ENCODE measurements at regions not wholly inside any gene's neighbourhood (a gene's known extent, or its start where the extent isn't known, plus 50 kb on each side); places are given as distances from the start of the nearest gene placed in this dataset.

DNA sequence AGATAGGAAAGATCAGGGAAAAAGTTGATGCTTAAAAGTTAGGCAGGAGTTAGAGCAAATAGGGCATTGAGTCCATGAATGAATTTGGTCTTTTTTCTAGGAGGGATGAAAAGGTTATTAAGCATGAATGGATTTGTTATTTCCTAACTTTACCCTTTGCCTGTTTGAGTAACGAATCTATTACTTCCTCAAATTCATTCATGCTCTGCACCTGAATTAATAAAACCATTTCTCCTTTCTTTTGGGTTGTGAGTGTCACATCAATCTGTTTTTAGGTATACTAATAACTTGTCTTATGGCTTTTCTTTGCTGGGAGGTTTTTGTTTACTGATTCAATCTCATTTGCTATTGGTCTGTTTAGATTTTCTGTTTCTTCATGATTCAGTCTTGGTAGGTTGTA is 1217.7 kb upstream of the CELF2 start:
- Histone ChIP-seq H3K27me3 (replicated peaks; ENCODE audit: control insufficient read depth, insufficient read depth, low read length) (no peaks in the 10 kb centered on the region), H3K4me1 (ENCODE audit: control insufficient read depth, insufficient read depth, low read length) (no peaks in the 10 kb centered on the region), H3K4me3 (ENCODE audit: low read length) (no peak overlapping the region), H3K36me3 (ENCODE audit: control insufficient read depth, insufficient read depth, low read length, severe bottlenecking) (no peaks in the 10 kb centered on the region), H3K9ac (ENCODE audit: low read length) (no peak overlapping the region), H3K9me3 (ENCODE audit: control insufficient read depth, low read length) (no peaks in the 10 kb centered on the region)
- no peak for DNase-seq (ENCODE audit: low read depth)

DNA sequence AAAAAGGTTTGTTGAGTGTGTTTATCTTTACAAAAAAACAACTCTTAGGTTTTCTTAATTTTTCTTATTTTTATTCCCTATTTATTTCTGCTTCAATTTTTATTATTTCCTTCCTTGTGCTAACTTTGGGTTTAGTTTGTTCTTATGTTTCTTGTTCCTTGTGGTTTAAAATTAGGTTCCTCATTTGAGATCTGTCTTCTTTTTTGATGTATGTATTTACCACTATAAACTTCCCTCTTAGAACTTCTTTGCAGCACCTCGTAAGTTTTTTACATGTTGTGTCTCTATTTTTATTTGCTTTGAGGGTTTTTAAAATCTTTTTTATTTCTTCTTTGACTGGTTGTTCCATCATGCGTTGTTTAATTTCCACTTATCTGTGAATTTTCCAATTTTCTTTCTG is 1217.1 kb upstream of the CELF2 start:
- no peak for DNase-seq (ENCODE audit: low read depth)
- no peak overlapping the region for H3K9ac ChIP-seq (ENCODE audit: low read length)
- no peaks in the 10 kb centered on the region for H3K9me3 ChIP-seq (ENCODE audit: control insufficient read depth, low read length)
- no peaks in the 10 kb centered on the region for H3K36me3 ChIP-seq (ENCODE audit: control insufficient read depth, insufficient read depth, low read length, severe bottlenecking)
- no peaks in the 10 kb centered on the region for H3K27me3 ChIP-seq (replicated peaks; ENCODE audit: control insufficient read depth, insufficient read depth, low read length)
- no peaks in the 10 kb centered on the region for H3K4me1 ChIP-seq (ENCODE audit: control insufficient read depth, insufficient read depth, low read length)
- H3K4me3 ChIP-seq (ENCODE audit: low read length) = no peak overlapping the region

DNA sequence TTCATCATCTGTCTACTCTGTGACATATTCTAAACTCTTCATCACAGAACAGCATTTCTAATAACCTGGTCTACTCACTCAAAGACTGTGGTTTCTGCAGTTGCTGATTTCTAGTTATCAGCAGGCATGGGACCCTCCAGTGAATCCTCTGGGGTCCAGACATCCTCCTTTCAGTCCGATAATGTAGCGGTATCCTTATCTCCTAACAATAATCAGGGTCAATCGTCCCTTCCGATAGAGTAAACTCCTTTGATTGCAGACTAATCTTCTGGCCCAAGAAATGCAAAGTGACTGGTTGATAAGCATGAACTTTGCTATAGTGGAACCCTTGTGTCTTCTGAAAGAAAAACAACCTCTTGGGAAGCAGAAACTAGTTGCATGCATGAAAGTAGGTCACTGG is 1209.8 kb upstream of the CELF2 start:
- Histone ChIP-seq H3K36me3 (ENCODE audit: control insufficient read depth, insufficient read depth, low read length, severe bottlenecking) (no peaks in the 10 kb centered on the region), H3K4me1 (ENCODE audit: control insufficient read depth, insufficient read depth, low read length) (no peaks in the 10 kb centered on the region), H3K9me3 (ENCODE audit: control insufficient read depth, low read length) (no peaks in the 10 kb centered on the region), H3K4me3 (ENCODE audit: low read length) (no peak overlapping the region), H3K9ac (ENCODE audit: low read length) (no peak overlapping the region), H3K27me3 (replicated peaks; ENCODE audit: control insufficient read depth, insufficient read depth, low read length) (no peaks in the 10 kb centered on the region)
- DNase-seq (ENCODE audit: low read depth) = no peak

DNA sequence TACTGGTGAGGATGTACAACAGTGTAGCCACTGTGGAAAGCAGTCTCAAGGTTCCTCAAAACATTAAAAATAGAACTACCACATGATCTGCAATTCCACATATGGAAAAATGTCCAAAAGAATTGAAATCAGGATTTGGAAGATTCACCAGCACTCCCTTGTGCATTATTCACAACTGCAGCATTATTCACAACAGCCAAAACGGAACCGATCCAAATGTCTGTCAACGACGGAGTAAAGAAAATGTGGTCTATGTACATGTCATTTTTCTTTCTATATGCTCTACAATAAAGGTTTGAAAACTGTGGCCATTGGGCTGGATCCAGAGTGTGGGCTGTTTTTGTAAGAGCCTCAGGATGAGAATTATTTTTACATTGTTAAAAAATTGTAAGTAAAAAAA is 1206.1 kb upstream of the CELF2 start:
- no peak overlapping the region for H3K9ac ChIP-seq (ENCODE audit: low read length)

DNA sequence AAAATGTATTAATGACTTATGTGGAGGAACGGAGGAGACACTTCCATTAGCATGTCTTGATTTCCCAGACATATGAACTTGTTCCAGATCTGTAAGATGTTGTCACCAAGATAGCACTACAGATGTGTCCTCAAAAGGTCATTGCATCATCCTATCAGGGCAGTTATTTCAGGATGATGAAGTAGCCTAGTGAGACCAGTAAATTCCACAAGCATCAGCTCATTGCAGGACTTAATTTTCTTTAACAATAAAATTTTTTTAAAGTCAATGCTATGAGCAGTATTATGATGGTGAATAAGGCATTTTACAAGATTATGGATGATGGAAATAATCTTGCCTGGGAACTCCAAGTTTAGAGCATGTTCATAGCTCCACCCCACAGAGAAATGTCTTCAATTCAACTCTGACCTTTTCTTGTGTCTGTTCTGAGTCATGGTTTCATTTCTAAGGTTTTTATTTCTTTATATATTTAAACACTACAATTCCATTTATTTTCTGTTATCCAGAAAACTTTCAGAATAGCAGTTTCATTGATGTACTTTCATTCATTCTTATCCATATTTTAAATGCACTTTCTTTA is 1203.3 kb upstream of the CELF2 start:
- Histone ChIP-seq H3K36me3 (ENCODE audit: control insufficient read depth, insufficient read depth, low read length, severe bottlenecking) (no peaks in the 10 kb centered on the region), H3K4me3 (ENCODE audit: low read length) (no peak overlapping the region), H3K4me1 (ENCODE audit: control insufficient read depth, insufficient read depth, low read length) (peaks cover 8% of the 10 kb centered on the region), H3K9me3 (ENCODE audit: control insufficient read depth, low read length) (peaks cover 5% of the 10 kb centered on the region), H3K27me3 (replicated peaks; ENCODE audit: control insufficient read depth, insufficient read depth, low read length) (no peaks in the 10 kb centered on the region), H3K9ac (ENCODE audit: low read length) (no peak overlapping the region)
- DNase-seq (ENCODE audit: low read depth) = no peak

More for the DNA sequence above, 1206.1 kb upstream of the CELF2 start:
- no peak overlapping the region for H3K4me3 ChIP-seq (ENCODE audit: low read length)
- H3K4me1 ChIP-seq (ENCODE audit: control insufficient read depth, insufficient read depth, low read length) = peaks cover 8% of the 10 kb centered on the region
- peaks cover 2% of the 10 kb centered on the region for H3K9me3 ChIP-seq (ENCODE audit: control insufficient read depth, low read length)
- no peaks in the 10 kb centered on the region for H3K36me3 ChIP-seq (ENCODE audit: control insufficient read depth, insufficient read depth, low read length, severe bottlenecking)
- no peaks in the 10 kb centered on the region for H3K27me3 ChIP-seq (replicated peaks; ENCODE audit: control insufficient read depth, insufficient read depth, low read length)
- no peak for DNase-seq (ENCODE audit: low read depth)

DNA sequence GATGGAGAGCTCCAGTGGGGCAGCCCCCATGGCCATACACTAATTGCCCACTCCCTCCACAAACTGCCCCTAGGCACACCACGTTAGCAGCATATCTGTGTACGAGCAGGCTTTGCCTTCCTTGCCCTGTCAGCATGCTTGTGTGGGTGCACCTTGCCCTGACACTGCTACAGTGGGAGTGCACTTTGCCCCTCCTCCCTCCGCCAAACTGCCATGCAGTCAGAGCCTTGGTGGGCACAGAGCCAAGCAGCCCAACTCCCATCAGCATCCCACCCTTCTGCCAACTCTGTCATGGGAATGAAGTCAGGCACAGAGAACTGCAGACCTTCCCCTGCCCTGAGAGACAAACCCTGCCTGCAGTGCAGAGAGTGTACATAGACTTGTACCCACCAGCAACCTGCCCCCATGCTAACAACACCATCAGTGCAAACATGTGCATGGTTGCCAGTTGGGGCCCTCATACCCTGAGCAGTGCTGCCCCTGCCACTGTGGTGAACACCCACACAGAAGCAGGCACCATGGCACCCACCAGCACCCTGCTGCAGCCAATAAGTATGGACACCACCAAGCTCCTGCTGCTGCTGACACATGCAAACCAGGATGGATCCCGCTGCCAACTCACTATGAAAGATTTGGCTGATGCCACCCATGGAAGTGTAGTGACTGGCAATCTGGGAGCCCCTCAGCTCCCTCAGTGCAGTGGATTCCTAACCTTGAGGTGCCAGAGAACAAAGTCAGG is 1197.7 kb upstream of the CELF2 start:
- no peaks in the 10 kb centered on the region for H3K27me3 ChIP-seq (replicated peaks; ENCODE audit: control insufficient read depth, insufficient read depth, low read length)
- peaks cover 1% of the 10 kb centered on the region for H3K4me1 ChIP-seq (ENCODE audit: control insufficient read depth, insufficient read depth, low read length)
- no peak overlapping the region for H3K9ac ChIP-seq (ENCODE audit: low read length)
- no peak overlapping the region for H3K4me3 ChIP-seq (ENCODE audit: low read length)
- peaks cover 5% of the 10 kb centered on the region for H3K9me3 ChIP-seq (ENCODE audit: control insufficient read depth, low read length)
- DNase-seq (ENCODE audit: low read depth) = no peak
- H3K36me3 ChIP-seq (ENCODE audit: control insufficient read depth, insufficient read depth, low read length, severe bottlenecking) = no peaks in the 10 kb centered on the region

DNA sequence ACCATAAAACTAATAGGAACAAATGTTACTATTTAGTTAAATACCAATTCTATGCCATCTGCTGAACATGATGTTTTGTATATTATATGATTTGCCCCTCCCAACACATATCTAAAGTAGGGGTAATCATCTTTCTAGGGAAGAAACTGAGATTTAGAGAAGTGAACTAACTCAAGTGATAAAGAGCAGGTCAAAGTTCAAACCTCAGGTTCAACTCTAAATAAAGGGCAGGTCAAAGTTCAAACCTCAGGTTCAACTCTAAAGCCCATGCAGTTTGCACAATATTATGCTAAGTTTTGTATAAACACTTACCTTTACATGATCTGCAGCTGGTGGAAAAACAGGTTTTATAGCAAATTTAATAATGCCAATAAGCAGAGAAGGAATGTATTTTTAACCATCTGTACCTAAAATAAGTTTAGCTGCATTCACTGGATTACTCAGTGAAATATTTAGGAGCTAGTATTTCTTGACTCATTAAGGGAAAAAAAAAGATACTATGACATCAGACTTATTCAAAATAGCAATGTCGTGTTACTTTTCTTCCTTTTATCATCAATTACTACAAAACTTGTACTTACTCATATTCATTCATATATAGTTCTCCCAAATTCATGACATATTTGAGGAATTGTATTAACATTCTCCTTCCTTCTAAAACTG is 1194.3 kb upstream of the CELF2 start:
- Histone ChIP-seq H3K4me3 (ENCODE audit: low read length) (no peak overlapping the region), H3K27me3 (replicated peaks; ENCODE audit: control insufficient read depth, insufficient read depth, low read length) (no peaks in the 10 kb centered on the region), H3K9me3 (ENCODE audit: control insufficient read depth, low read length) (no peaks in the 10 kb centered on the region), H3K4me1 (ENCODE audit: control insufficient read depth, insufficient read depth, low read length) (no peaks in the 10 kb centered on the region), H3K9ac (ENCODE audit: low read length) (no peak overlapping the region), H3K36me3 (ENCODE audit: control insufficient read depth, insufficient read depth, low read length, severe bottlenecking) (no peaks in the 10 kb centered on the region)
- no peak for DNase-seq (ENCODE audit: low read depth)

DNA sequence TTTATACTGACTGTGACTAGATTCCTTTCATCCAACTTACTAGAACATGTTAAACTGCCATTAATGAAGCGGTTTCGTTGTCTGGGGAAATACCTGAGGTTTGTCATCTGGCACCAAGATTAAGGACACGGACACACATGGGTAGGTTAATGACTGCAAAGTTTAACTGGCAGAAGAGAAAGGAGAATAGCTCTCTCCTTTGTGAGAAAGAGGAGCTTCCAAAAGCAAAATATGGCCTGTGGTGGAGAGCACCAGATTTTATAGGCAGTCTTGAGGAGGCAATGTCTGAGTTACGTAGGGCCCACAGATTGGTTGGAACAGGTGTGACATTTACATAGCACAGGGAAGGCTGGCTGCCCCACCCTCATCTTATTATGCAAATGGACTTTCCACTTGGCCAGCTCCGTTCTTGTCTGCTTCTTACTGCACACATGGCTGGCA is 1193.0 kb upstream of the CELF2 start:
- no peaks in the 10 kb centered on the region for H3K4me1 ChIP-seq (ENCODE audit: control insufficient read depth, insufficient read depth, low read length)
- no peak for DNase-seq (ENCODE audit: low read depth)
- H3K36me3 ChIP-seq (ENCODE audit: control insufficient read depth, insufficient read depth, low read length, severe bottlenecking) = no peaks in the 10 kb centered on the region
- H3K9ac ChIP-seq (ENCODE audit: low read length) = no peak overlapping the region
- no peaks in the 10 kb centered on the region for H3K9me3 ChIP-seq (ENCODE audit: control insufficient read depth, low read length)
- H3K27me3 ChIP-seq (replicated peaks; ENCODE audit: control insufficient read depth, insufficient read depth, low read length) = no peaks in the 10 kb centered on the region
- no peak overlapping the region for H3K4me3 ChIP-seq (ENCODE audit: low read length)

DNA sequence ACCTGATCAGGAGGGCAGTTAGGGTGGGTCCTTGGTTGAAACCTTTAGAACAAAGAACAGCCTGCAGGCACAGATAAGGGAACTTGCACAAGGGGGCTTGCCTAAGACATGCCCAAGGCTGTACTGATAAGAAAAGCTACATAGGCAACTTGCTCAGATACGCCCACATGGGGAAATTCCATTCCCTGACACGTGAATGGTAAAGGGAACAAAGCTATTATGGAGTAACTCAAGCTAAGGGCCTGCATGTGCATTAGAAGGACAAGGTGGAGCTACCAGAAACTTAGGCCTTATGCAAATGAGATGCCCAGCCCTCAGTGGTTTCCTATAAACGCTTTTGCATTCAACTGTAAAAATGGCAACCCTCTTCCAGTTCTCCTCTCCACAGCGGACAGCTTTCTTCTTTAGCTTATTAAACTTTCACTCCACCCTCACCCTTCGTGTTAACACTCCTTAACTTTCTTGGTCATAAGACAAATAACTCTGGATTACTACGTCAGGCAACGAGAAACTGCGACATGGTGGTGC is 1192.1 kb upstream of the CELF2 start:
- no peak for DNase-seq (ENCODE audit: low read depth)
- Histone ChIP-seq H3K4me3 (ENCODE audit: low read length) (no peak overlapping the region), H3K36me3 (ENCODE audit: control insufficient read depth, insufficient read depth, low read length, severe bottlenecking) (no peaks in the 10 kb centered on the region), H3K27me3 (replicated peaks; ENCODE audit: control insufficient read depth, insufficient read depth, low read length) (no peaks in the 10 kb centered on the region), H3K4me1 (ENCODE audit: control insufficient read depth, insufficient read depth, low read length) (no peaks in the 10 kb centered on the region), H3K9me3 (ENCODE audit: control insufficient read depth, low read length) (no peaks in the 10 kb centered on the region), H3K9ac (ENCODE audit: low read length) (no peak overlapping the region)

DNA sequence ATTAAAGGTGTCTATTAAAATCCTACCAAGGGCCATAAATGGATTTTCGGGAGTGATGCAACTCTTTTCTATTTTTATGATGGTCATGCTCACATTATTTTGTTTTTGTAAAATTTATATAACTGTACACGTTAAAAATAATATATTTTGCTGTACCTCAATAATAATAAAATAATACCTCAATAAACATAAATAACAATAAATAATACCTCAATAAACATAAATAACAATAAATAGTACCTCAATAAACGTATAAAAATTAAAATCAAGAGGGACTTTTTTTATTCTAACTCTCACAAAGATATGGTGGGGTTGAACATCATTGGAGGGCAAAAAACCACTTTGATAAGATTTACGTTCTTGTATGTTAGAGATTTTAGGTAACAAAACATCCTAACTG is 1189.6 kb upstream of the CELF2 start:
- no peak for DNase-seq (ENCODE audit: low read depth)
- no peaks in the 10 kb centered on the region for H3K4me1 ChIP-seq (ENCODE audit: control insufficient read depth, insufficient read depth, low read length)
- H3K27me3 ChIP-seq (replicated peaks; ENCODE audit: control insufficient read depth, insufficient read depth, low read length) = no peaks in the 10 kb centered on the region
- H3K4me3 ChIP-seq (ENCODE audit: low read length) = no peak overlapping the region
- no peaks in the 10 kb centered on the region for H3K36me3 ChIP-seq (ENCODE audit: control insufficient read depth, insufficient read depth, low read length, severe bottlenecking)
- no peaks in the 10 kb centered on the region for H3K9me3 ChIP-seq (ENCODE audit: control insufficient read depth, low read length)
- H3K9ac ChIP-seq (ENCODE audit: low read length) = no peak overlapping the region

DNA sequence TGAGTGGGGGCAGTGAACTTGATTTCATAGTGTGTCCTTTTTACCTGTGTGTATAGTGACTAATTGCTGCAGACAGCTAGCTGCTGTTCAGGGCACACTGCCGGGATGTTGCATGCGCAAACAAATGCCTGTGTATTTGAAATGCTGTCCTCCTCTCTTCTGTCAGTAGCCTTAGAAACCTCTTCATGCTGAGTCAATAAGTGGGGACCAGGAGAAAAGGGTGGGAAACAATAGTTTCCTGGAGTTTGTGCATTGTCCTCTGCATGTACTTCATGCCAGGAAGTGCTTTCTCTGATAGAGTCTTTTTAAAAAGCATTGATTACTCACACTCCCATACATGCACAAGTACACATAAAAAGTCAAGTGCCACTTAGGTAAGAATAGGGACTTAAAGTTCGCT is 1183.7 kb upstream of the CELF2 start:
- no peaks in the 10 kb centered on the region for H3K36me3 ChIP-seq (ENCODE audit: control insufficient read depth, insufficient read depth, low read length, severe bottlenecking)
- no peaks in the 10 kb centered on the region for H3K27me3 ChIP-seq (replicated peaks; ENCODE audit: control insufficient read depth, insufficient read depth, low read length)
- H3K9ac ChIP-seq (ENCODE audit: low read length) = no peak overlapping the region
- H3K4me3 ChIP-seq (ENCODE audit: low read length) = no peak overlapping the region
- DNase-seq (ENCODE audit: low read depth) = no peak
- no peaks in the 10 kb centered on the region for H3K4me1 ChIP-seq (ENCODE audit: control insufficient read depth, insufficient read depth, low read length)
- H3K9me3 ChIP-seq (ENCODE audit: control insufficient read depth, low read length) = no peaks in the 10 kb centered on the region
